GM21619 (cell line): ENCODE measurements at regions not wholly inside any gene's neighbourhood (a gene's known extent, or its start where the extent isn't known, plus 50 kb on each side); places are given as distances from the start of the nearest gene placed in this dataset.

ENCODE experiments used
- ATAC-seq: cut with Tn5 transposase; IDR thresholded peaks from one replicate; pipeline ENCODE4 v1.9.1; 2021; ENCODE audit not compliant: unreplicated experiment

- no peak for ATAC-seq
Measured at GRCh38 chr3:21142031-21142430, 609.0 kb downstream of the ZNF385D start.

DNA sequence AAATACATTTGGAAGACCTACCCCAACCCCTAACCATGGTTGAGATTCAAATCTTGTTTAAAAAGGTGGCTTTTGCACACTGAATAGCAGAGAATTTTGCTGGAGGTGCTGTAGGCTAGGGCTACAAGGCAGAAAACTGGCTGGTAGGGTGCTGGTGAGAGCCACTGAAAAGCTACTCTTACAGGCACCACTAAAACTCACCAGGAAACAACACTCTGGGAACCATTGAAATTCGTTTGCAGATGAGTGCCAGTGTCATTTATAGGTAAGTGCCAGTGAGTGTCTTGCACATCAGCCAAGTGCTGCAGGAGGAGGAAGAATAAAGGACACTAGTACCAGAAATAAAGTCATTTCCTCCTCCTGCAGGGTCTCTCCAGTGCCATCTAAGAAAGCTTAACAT, 610.2 kb downstream of the ZNF385D start:
- no peak for ATAC-seq

DNA sequence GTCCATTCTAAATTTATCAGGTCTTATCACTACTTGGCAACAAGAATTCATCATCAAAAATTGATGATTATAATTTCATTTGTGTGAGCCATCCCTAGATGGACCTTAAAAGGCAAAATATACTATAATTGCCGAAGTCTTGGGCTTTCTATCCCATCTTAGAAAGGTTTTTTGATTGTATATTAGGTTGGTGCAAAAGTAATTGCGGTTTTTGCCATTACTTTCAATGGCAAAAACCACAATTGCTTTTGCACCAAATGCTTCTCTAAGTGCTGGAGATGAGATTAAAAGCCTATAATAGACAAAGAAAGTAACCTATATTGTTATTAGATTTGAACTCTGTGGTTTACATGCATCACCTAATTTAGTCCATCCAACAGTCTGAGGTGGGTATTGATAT, 612.9 kb downstream of the ZNF385D start:
- no peak for ATAC-seq

DNA sequence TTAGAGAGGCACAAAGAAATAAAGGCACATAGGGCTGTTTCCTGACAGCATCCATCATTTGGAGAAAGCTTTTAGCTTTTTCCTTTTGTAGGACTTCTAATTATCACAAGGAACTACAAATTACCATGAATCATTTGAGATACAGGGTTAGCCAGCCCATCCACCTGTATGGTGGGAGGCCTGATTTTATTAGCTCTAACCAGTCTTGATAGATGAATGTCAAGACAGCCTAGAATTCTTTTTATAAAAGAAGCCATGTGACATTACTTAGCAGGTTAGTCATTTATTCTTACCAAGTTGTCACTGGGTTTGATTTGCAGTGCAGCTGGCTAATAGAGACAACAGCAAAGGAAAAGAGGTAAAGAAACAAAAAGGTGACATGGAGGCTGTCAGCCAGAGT, 618.1 kb downstream of the ZNF385D start:
- ATAC-seq = no peak

DNA sequence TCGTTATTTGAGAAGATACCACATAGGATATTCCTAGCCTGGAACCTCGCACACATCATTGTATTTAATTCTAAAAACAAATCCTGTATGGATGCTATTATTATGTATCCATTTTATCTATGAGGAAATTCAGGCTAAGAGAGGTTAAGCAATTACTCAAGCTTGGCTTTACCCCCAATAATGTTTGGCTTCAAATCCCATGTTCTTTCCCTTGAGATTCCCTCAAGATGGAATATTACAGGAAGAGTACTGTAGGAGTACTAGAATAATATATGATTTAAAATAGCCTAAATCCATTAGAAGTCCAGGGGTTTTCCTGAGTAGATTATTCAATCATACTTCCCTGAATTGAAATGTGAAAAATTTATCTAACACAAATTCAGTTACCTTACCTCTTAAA, 630.2 kb downstream of the ZNF385D start:
- ATAC-seq = no peak

- no peak for ATAC-seq
Measured at GRCh38 chr3:21117370-21117769, 633.6 kb downstream of the ZNF385D start.

DNA sequence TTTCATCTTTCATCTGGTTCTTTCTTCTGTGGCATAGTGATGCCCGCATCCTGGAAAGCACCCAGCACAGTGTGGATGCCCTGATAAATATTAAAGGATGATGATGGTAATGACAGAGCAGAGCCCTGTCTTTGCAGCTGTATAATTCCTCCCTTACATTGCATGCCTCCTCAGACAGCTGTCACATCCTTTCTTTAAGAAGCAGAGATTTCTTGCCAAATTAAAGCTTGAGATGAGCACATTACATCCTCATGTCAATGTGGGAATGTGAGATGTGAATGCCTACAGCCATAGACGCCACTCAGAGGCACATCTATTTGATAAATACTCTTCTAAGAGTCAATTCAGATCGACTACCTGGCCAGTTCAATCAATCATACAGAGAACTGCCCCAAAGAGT, 642.0 kb downstream of the ZNF385D start:
- ATAC-seq = no peak

GRCh38 chr3:21105784-21106183, 645.2 kb downstream of the ZNF385D start:
- no peak for ATAC-seq

DNA sequence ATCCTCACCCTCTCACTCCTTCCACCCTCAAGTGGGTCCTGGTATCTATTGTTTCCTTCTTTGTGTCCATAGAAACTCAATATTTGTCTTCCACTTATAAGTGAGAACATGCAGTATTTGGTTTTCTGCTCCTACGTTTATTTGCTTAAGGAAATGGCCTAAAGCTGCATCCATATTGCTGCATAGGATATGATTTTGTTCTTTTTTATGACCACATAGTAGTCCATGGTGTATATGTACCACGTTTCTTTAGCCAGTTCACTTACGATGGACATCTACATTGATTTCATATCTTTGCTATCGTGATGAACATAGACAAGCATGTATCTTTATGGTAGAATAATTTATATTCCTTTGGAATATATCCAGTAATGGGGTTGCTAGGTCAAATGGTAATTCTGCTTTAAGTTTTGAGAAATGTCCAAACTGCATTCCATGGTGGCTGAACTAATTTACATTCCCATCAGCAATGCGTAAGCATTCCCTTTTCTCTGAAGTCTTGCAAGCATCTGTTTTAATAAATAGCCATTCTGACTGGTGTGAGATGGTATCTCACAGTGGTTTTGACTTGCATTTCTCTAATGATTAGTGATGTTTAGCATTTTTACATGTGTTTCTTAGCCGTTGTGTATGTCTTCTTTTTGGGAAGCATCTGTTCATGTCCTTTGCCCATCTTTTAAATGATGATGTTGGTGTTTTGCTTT, 650.2 kb downstream of the ZNF385D start:
- no peak for ATAC-seq

GRCh38 chr3:21094686-21095085, 656.3 kb downstream of the ZNF385D start:
- no peak for ATAC-seq

DNA sequence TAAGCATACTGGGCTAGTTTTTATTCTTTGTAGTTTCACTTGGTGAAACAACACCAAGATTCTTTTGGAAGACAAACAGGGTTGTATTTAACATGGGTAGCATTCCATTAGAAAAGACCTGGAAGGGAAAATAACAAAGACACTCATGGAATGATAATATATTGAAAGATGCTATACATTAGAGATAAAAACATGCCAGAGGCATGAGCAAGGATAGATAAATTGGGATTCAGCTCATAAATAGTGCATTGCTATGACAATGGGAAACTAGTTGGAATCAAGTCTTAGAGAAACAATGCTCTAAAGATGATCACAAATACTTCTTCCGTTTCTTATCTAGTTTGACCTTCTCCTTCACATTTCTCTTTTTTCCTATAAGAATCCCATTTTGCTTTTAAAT, 677.4 kb downstream of the ZNF385D start:
- no peak for ATAC-seq

DNA sequence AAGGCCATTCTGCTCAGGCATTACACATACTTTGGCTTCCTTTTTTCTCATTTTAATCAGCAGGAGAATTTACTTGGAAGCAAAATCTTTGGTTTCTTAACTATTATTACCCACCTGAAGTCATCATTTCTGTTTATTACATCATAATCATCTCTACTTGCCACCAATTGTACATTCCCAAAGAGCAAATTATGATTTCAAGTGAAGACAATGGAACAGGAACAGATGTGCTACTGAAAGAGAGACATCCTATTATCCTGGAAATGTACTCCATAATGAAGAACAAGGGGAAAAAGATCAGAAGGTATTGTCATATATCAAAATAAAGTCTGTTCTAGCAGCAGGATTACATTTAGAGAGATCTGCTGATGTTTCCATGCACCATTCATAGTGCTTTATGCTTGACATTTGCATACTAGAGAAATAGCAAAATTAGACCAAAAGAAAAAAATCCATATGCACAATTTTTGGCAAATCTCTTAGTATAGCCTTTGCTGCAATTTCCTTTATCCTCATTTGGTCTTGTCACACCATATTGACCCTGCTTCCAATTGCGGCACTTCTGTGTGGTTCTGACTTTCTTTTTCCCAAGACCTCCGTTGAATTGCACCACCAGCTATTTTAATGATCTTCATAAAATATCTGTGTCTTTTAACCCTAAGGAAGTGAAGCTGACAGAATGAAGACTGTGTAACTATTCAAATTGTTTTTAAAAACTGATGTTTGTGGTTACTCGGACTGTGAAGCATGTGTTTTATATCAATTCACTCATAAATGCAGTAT, 683.8 kb downstream of the ZNF385D start:
- ATAC-seq = no peak

DNA sequence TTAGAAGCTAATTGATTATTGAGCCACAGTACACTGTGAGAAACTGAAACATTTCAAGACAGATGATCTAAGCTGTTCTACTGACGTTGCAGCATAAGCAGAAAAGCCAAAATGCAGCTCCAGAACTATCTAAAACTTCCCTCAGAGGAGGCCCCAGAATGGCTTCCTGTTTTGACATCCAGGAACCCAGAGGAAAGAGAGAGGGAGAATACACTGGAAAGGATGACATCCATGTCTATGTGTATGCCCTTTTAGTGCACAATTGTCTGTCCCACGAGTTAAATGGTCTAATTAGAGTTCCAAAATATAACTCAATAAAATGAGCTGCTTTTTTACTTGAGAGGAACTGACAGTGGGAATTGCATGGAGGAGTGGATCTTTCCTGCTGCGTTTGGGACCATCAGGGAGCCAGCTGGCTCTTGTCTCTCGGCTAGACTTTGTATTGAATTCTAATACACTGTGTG, 688.1 kb downstream of the ZNF385D start:
- ATAC-seq = no peak

DNA sequence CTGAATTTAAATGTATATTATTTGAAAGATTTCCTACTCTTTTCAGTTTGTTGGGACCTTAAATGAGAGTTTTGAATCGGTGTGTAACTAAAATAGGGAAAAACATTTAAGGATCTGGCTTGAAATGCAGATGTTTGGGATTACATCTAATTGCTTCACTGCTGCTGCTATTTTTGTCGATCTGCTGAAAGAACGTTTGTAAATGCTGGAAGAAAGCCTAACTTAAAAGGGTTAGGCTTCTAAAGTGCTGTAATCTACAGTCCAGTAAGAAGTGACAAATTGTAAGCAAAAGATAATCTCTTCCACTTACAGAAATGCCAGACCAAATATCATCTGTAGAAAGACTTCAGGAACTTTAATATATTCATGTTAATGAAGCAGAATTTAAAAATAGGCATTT, 691.6 kb downstream of the ZNF385D start:
- no peak for ATAC-seq

GRCh38 chr3:21056293-21056692, 694.7 kb downstream of the ZNF385D start:
- ATAC-seq = no peak

- ATAC-seq = no peak
Measured at GRCh38 chr3:21055015-21055414, 696.0 kb downstream of the ZNF385D start.

DNA sequence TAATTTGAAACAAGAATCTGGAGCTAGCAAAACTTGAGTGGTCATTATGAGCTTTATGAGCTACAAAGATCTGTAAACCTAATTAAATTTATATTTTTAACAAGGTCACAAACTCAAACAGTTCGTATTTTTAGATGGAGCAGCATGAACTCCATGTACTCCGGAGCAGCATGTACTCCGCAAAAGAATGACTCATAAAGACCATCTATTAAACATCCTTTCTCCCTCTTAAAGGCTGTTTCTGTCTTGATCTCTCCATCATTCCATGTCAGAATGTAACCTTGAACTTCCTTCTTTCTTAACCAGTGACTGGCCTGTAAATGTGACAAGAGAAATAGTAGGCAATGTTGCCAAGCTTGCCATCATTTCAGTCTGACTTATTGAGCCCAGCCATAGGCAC, 696.9 kb downstream of the ZNF385D start:
- no peak for ATAC-seq

DNA sequence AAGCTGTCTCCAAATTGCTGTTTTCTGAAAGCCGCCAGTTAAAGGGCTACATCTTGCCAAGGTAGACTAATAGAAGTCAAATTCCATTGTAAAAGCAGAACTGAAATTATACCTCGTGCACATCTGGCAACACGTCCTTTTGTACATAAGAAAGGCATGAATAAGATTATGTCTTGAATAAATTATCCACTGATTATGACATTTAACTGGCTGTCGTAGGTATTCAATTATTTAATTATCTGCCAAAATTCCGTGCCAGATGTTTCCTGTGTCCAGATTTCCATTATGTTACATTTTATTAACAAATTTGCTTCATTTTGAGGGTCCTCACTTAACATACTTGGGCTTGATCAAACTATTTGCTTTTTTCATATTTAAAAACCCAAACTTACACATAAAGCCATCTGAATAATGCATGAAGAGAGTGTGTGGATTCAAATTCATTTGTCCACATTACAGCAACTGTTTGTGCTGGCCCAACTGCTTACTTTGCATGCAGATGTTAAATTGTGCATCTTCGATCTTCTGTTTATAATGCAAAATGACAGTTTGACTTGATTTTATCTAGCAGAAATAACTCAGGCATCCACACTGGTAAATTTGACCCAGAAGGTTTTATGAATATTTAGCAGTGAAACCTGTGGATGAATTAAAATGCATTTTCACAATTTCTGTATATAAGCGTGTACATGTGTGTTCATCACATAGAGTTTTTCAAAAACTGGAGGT, 701.5 kb downstream of the ZNF385D start:
- ATAC-seq = no peak

- ATAC-seq = no peak
Measured at GRCh38 chr3:21043139-21043538, 707.9 kb downstream of the ZNF385D start.

DNA sequence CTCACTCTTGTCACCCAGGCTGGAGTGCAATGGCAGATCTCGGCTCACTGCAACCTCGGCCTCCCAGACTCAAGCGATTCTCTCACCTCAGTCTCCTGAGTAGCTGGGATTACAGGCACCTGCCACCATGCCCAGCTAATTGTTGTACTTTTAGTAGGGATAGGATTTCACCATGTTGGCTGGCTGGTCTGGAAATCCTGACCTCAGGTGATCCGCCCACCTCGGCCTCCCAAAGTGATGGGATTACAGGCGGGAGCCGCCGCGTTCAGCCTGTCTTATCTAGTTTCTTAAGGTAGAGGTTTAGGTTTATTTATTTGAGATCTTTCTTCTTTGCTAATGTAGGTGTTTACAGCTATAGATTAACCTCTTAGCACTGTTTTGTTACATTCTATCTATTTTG, 708.8 kb downstream of the ZNF385D start:
- ATAC-seq = no peak

DNA sequence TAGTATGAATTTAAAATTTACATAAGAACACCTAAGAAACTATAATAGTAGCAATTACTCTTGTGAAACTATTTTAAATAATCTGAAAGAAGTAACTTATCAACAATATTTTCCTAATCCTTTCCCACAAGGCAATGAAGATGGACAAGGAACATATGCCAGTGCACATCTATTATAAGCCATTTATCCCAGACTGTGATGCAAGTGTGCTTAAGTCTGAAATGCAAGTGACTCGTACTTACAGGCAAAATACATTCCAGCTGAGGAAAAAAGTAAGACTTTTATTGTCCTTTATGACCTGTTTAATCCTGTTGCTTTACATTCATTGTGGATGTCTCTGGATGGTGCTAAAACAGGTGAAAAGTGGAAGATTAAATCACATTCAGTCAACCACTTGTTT, 709.4 kb downstream of the ZNF385D start:
- ATAC-seq = no peak

DNA sequence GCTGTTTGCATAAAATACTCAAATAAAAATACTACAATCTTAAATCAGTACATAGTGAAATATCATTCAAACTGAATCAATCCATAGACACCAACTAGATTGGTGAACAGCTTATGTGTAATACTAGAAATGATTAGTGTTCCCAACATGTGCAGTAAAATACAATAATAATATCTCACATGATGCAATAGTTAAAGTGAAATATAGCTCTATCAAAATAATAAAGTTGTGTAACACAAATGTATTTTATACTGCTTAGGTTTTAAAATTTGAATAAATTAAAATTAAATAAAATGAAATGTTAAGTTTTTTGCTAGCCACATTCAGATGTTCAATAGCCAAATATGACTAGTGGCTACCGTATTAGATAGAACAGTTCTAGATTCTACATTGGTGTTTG, 714.1 kb downstream of the ZNF385D start:
- ATAC-seq = no peak
